ENCODE measurements at regions not wholly inside any gene's neighbourhood (a gene's known extent, or its start where the extent isn't known, plus 50 kb on each side); places are given as distances from the start of the nearest gene placed in this dataset.

- DNase-seq = no peak
These were observed 75.2 kb upstream of the UBAC2 start for GRCh38 chr13:99125326-99125915.

- no peak for DNase-seq
These were observed 73.8 kb upstream of the UBAC2 start for GRCh38 chr13:99126821-99127220.

- DNase-seq = no peak
These were observed 71.6 kb upstream of the UBAC2 start for GRCh38 chr13:99129050-99129449.

DNA sequence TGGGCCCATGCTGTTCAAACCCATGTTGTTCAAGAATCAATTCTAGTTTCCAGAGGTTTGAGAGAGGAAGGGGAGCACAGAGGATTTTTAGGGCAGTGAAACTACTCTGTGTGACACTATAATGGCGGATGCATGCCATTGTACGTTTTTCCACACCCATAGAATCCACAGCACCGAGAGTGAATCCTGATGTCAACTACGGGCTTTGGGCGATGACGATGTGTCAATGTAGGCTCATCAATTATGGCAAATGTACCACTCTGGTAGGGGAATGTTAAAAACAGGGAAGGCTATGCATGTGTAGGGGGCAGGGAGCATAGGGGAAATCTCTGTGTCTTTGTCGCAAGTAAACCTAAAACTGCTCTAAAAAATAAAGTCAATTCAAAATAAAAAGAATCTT, 70.7 kb upstream of the UBAC2 start:
- DNase-seq = no peak

GRCh38 chr13:99131410-99131809, 69.2 kb upstream of the UBAC2 start:
- no peak for DNase-seq

DNA sequence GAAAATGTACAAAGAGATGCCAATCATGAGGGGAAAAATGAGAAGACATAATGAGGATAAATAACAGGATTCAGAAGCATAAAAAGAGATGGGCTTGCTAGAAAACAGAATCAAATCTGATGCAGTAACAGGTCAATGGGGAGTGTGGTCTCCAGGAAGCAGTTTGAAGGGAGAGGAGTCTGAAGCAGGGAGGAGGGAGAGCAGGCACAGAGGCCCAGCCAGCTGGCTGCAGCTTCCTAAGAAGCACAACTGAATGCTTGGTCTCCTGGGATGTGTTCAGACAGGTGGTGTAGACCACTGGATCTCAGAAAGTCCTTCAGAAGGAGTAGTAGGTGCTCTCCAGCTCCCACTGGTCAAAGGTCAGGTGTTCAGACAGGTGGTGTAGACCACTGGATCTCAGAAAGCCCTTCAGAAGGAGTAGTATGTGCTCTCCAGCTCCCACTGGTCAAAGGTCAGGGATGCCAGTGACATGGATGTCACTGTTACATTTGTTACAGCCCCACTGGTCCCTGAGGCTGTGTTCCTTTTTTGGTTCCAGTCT, 68.3 kb upstream of the UBAC2 start:
- no peak for DNase-seq

- no peak for DNase-seq
These were observed 67.4 kb upstream of the UBAC2 start for GRCh38 chr13:99133230-99133629.

DNA sequence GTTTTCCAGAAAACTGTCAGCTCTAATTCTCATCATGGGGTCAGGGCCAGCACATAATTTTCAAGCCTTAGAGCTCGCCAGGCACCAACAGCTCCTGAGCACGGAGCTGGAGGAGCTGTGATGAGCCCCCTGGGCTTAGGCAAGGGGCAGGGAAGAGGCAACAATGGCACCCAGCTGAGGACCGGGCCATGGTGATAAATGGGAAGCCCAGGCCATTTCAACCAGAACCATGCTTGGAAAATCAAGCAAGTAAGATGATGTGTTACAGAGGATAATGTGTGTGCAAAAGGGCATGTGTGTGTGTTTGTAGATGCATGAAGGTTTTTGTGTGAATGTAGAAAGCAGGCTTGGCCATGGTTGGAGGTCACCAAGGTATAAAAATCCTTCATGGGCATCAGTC, 66.8 kb upstream of the UBAC2 start:
- no peak for DNase-seq

DNA sequence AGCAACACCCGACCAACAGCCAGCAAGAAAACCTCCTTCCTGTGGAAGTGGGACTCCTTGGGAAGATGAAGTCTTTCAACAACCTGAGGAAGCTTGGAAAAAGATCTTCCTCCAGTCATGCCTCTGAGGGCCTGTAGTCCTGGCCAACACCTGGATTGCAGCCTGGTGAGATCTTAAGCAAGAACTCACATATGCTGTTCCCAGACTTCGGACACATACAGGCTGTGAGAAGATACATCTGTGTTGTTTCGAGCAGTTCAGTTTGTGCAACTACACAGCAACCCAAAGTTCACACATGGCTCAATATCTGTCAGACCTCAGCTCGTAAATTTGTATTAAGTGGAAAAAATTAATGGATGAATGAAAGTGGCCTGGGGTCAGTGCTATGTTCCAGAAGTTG, 65.1 kb upstream of the UBAC2 start:
- DNase-seq = no peak

DNA sequence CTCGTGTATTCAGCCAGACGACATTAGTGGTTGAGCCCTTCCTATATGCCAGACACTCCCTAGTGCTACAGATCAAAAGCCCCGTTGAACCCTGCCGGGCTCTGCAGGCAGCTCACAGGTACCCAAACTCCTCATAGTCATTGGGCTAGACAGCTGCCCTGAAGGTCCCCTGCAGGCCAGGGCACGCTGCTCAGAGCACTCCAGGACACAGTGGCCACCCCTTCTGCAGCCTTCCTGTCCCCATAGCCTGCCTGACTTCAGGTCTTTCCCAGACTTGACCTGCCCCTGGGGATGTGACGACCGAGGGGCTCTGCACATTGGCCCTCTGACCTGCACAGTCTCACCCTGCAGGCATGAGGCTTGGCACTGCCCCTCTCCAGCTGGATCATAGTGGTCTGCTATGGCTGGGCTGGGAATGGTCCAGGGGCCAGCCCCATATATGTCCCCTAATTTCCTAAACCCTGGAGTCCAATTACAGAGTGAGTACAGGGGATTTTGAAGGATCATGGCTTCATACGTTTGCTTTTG, 64.2 kb upstream of the UBAC2 start:
- no peak for DNase-seq

- DNase-seq = no peak
These were observed 59.8 kb upstream of the UBAC2 start for GRCh38 chr13:99140831-99141230.

- DNase-seq = no peak
These were observed 56.8 kb upstream of the UBAC2 start for GRCh38 chr13:99143904-99144303.

GRCh38 chr13:99144306-99144705, 56.3 kb upstream of the UBAC2 start:
- no peak for DNase-seq

DNA sequence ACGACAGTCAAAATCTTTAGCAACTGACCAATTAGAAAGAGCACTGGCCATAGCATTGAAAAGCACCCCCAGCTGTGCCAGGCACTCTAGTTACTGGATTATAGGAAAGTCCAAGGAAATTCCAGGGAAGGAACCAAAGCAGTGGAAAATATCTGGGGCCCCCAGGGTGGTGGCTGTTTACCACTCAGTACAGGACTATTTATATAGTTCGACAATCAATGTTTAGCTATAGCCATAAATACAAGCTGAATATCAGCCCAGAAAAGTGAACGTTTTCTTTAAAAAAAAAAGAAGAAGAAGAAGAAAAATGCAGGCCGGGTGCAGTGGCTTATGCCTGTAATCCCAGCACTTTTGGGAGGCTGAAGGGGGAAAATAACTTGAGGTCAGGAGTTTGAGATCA, 55.2 kb upstream of the UBAC2 start:
- no peak for DNase-seq

- no peak for DNase-seq
These were observed 49.9 kb upstream of the UBAC2 start for GRCh38 chr13:99150575-99151361.
